ENCODE measurements at regions not wholly inside any gene's neighbourhood (a gene's known extent, or its start where the extent isn't known, plus 50 kb on each side); places are given as distances from the start of the nearest gene placed in this dataset.

DNA sequence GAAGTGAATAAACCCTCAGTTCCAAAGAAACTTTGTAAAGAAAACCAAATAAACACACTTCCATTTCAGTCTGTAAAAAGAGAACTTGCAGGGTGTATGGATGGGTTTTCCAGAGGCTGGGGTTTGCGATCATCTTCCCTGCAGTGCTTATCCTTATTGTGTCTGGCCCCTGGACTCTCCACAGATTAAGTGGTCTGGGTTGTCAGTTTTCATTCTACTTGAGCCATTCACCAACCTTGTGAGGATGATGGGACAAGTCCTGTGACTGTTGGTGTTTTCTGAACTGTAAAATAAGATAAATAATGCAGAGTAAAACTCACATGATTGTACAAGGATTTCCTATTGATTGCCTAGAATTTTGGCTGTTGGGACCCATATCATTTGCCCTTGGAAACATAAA is 166.1 kb upstream of the MOCS2 start:
- DNase-seq (ENCODE audit: low spot score), result no peak
- in situ Hi-C loops (cut with MboI; ENCODE audit: low pct_unique_long_range_greater_than_20kb, low sequenced_read_pairs, unreplicated experiment), result no loop called here

DNA sequence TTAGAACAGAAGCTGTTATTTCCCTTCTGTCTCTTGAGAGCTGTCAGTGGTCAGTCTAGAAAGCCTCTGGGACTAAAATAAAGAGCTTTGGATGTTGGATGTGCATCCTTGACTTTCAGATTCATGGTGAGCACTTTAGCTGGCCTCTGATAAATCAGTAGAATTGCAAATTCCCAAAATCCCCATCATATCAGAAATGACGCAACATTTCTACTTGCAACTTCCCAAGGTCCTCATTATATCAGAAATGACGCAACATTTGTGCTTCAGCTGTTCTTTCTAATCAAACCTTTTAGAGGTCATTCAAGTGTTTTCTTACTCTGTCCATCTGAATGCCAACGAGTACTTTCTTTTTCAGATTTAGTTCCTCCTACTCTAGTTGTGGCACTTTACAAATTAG is 167.3 kb upstream of the MOCS2 start:
- in situ Hi-C loops (cut with MboI; ENCODE audit: low pct_unique_long_range_greater_than_20kb, low sequenced_read_pairs, unreplicated experiment), result no loop called here
- TF ChIP-seq, protein P1, sequence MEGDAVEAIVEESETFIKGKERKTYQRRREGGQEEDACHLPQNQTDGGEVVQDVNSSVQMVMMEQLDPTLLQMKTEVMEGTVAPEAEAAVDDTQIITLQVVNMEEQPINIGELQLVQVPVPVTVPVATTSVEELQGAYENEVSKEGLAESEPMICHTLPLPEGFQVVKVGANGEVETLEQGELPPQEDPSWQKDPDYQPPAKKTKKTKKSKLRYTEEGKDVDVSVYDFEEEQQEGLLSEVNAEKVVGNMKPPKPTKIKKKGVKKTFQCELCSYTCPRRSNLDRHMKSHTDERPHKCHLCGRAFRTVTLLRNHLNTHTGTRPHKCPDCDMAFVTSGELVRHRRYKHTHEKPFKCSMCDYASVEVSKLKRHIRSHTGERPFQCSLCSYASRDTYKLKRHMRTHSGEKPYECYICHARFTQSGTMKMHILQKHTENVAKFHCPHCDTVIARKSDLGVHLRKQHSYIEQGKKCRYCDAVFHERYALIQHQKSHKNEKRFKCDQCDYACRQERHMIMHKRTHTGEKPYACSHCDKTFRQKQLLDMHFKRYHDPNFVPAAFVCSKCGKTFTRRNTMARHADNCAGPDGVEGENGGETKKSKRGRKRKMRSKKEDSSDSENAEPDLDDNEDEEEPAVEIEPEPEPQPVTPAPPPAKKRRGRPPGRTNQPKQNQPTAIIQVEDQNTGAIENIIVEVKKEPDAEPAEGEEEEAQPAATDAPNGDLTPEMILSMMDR (IDR thresholded peaks at IDR 0.05; ENCODE audit: extremely low read depth, insufficient read depth, missing control alignments), result no peak
- no peak for DNase-seq (ENCODE audit: low spot score)

More for the DNA sequence above, 166.1 kb upstream of the MOCS2 start:
- TF ChIP-seq, protein P1 (IDR thresholded peaks at IDR 0.05; ENCODE audit: extremely low read depth, insufficient read depth, missing control alignments), result no peak

DNA sequence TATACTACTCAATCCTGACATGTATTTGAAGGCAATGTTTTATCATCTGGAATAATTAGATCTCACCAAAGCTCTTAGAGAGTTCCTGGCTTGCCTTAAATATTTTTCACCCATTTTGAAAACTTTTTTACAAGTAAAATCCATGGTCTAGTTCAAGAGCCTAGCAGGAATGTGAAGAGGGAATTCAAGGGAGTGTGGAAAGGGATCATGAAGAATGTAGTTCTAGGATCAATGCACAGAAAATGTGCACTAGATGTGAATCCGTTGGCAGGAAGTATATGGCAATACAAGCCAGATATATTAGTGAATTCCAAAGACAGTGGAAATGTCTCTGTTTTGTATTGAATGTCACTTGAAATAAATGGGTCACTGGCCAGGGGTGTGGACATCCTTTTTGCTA is 167.9 kb upstream of the MOCS2 start:
- in situ Hi-C loops (cut with MboI; ENCODE audit: low pct_unique_long_range_greater_than_20kb, low sequenced_read_pairs, unreplicated experiment), result no loop called here
- TF ChIP-seq, protein P1 (IDR thresholded peaks at IDR 0.05; ENCODE audit: extremely low read depth, insufficient read depth, missing control alignments), result no peak
- DNase-seq (ENCODE audit: low spot score), result no peak

DNA sequence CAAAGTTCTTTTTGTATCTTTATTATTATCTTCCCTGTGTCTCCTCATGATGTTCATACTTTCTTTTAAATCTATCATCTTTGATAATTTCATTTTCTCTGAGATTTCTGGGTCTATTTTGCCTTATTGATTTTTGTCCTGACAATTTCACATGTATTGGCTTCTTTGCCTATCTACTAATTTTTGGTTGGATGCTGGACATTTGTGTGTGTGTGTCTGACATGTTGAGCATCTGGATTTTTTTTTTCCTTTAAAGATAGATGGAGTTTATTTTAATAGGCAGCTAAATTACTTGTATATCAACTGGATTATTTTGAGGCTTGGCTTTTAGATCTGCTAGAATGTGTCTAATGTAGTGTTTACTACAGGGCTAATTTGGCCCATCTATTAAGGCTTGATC is 178.0 kb upstream of the MOCS2 start:
- in situ Hi-C loops (cut with MboI; ENCODE audit: low pct_unique_long_range_greater_than_20kb, low sequenced_read_pairs, unreplicated experiment), result no loop called here
- TF ChIP-seq, protein P1 (IDR thresholded peaks at IDR 0.05; ENCODE audit: extremely low read depth, insufficient read depth, missing control alignments), result no peak
- DNase-seq (ENCODE audit: low spot score), result no peak

DNA sequence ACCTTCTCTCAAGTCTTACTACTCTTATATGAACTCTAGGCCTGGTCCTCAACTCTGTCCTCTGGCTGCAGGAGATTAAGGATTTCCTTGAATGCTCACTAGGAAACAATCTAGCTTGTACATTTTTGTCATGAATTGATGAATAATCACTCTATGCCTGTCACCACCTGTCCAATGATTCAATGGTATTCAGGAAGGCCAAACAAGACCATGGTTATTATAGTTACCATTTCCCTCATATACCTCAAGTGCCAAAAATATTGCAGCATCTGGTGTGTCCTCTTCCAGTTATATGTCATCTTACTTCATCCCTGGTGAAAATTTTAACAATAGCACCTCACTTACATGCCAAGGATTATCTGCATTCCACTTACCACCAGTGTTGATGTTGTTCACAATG is 179.0 kb upstream of the MOCS2 start:
- in situ Hi-C loops (cut with MboI; ENCODE audit: low pct_unique_long_range_greater_than_20kb, low sequenced_read_pairs, unreplicated experiment), result no loop called here
- DNase-seq (ENCODE audit: low spot score), result no peak
- TF ChIP-seq, protein P1 (IDR thresholded peaks at IDR 0.05; ENCODE audit: extremely low read depth, insufficient read depth, missing control alignments), result no peak

DNA sequence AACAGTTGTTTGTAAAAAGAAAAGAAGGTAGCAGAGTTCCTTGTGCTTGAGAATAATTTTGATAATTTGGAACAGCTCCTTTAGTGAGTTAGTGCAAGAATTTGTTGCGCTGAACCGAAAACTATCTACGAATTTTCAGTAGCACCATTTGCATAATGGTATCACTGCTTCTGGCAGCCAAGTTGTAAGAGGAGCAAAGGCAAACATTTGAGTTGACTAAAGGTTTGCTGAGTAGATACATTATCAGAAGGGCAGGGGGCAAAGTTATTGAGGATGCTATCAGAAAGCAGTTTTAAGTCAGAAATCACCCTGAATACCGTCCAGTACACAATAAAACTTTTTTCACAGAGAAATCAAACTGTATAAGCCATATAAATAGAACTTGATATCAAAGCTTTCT is 181.5 kb upstream of the MOCS2 start:
- in situ Hi-C loops (cut with MboI; ENCODE audit: low pct_unique_long_range_greater_than_20kb, low sequenced_read_pairs, unreplicated experiment), result no loop called here
- TF ChIP-seq, protein P1 (IDR thresholded peaks at IDR 0.05; ENCODE audit: extremely low read depth, insufficient read depth, missing control alignments), result no peak
- DNase-seq (ENCODE audit: low spot score), result no peak

DNA sequence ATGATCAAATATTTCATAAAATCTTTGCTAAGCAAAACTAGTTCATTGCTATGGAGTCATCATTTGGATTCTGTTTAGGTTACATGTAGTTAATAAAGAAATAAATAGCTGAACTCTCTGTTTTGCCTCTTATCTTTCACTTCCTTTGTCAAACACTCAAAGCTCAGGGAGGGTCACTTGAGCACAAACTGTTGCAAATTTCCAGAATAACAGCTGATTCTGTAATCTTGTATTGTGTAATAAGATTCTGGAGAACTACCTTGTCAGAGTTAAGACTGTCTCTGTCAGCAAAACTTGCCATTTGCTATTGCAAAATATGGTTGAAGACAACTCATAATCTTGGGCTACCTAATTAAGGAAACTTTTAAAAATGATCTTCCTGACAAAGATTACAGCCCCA is 182.0 kb upstream of the MOCS2 start:
- TF ChIP-seq, protein P1 (IDR thresholded peaks at IDR 0.05; ENCODE audit: extremely low read depth, insufficient read depth, missing control alignments), result no peak
- no peak for DNase-seq (ENCODE audit: low spot score)
- in situ Hi-C loops (cut with MboI; ENCODE audit: low pct_unique_long_range_greater_than_20kb, low sequenced_read_pairs, unreplicated experiment), result no loop called here
